HG03460 (cell line): ENCODE measurements at regions not wholly inside any gene's neighbourhood (a gene's known extent, or its start where the extent isn't known, plus 50 kb on each side); places are given as distances from the start of the nearest gene placed in this dataset.
A peak's percentile ranks its signal among the peaks of the same experiment; 100 is the strongest.

Experiments used
- ATAC-seq: cut with Tn5 transposase; IDR thresholded peaks from one replicate; pipeline ENCODE4 v1.9.1; 2021; ENCODE audit not compliant: unreplicated experiment

DNA sequence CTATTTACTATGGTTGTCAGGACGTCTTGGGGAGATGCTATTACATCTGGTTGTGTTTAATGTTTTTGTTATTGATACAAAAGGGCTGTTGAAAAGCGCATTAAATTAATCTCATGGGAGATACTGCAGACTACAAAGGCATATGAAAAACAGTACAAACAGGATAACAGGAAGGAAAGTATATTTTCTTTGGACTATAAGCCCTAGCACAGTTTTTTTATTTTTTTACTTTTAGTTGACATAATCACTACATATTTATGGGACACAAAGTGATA is 341.3 kb downstream of the ARL4A start:
- no peak for ATAC-seq

DNA sequence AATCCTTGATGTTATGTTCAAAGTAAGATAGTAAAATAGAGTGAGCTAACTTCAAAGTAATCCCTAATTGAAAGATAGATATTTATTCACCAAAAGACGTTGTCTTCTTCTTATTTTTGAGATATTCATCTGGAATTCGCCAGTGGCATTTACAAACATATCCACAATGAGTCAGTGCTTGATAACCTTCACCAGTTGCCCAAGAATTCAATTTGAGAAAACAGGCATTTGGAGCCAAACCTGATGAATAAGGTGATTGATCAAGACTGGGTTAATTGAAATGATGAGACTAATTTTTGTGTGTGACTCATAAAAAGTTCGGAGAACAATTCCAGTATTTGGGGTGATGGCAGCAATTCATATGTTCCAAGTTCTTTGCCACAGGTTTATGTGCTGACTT is 344.0 kb downstream of the ARL4A start:
- ATAC-seq: no peak

DNA sequence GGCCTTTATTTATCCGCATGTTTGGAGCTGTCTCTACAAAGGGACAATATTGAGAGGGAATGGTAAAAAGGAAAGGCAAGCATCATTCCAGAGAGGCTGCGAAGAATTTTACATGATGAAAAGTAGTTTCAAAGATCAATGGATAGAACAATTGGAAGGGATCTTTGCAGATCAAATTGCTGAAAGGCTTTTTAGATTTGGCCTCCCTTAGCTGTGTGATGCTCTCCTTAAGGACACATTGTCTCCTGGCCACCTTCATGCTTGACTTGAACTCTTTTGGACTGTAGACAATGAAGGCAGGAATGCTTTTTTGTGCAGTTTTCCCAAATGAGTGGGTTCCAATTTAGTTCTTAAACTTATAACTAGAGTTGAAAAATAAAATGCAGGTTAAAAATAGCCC is 344.7 kb downstream of the ARL4A start:
- no peak for ATAC-seq

- no peak for ATAC-seq
These were observed 345.1 kb downstream of the ARL4A start for GRCh38 chr7:13032576-13032975.

GRCh38 chr7:13034693-13035092 is 347.3 kb downstream of the ARL4A start:
- ATAC-seq: no peak

- no peak for ATAC-seq
These were observed 347.8 kb downstream of the ARL4A start for GRCh38 chr7:13035233-13035632.

GRCh38 chr7:13036256-13036780 is 348.9 kb downstream of the ARL4A start:
- no peak for ATAC-seq

GRCh38 chr7:13037216-13037615 is 349.8 kb downstream of the ARL4A start:
- ATAC-seq: no peak

GRCh38 chr7:13041368-13041988 is 354.0 kb downstream of the ARL4A start:
- no peak for ATAC-seq

GRCh38 chr7:13042605-13043236 is 355.3 kb downstream of the ARL4A start:
- ATAC-seq: no peak

DNA sequence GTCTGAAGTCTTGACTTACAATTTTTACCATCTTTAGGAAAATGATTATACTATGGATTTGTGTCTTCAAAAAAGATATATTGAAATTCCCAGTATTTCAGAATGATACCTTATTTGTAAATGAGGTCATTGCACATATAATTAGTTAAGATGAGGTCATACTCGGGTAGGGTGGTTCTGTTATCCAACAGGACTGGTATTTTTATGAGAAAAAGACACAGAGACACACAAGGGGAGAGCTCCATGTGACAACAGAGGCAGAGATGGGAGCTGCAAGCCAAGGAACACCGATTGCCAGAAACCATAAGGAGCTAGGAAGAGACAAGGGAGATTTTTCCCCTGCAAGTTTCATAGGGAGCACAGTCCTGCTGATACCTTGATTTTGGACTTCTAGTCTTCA is 356.9 kb downstream of the ARL4A start:
- ATAC-seq: no peak

- ATAC-seq: no peak
These were observed 359.6 kb downstream of the ARL4A start for GRCh38 chr7:13047061-13047460.

DNA sequence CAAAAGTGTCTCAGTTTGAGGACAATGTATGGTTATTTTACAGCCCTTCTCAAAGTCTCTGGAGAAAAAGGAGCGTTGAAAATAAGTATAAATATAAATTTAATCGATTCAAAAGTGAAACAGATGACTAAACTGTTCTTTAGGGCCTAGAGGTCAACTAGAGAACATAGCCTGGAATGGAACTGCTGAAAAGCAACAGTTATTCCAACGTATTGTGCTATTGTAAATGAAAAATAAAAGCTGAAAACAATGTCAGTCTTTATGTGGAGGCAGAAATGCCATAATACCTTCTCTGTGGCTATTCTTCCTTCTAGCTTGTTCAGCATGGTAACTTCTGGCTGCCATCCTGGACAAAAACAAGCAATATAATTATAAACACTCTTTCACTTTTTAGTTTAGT is 362.5 kb downstream of the ARL4A start:
- no peak for ATAC-seq

GRCh38 chr7:13050703-13051102 is 363.3 kb downstream of the ARL4A start:
- ATAC-seq: no peak

- no peak for ATAC-seq
These were observed 368.4 kb downstream of the ARL4A start for GRCh38 chr7:13055732-13056368.

GRCh38 chr7:13057462-13058200 is 370.2 kb downstream of the ARL4A start:
- peak; percentile 93 for ATAC-seq

- no peak for ATAC-seq
These were observed 372.7 kb downstream of the ARL4A start for GRCh38 chr7:13060173-13060572.

DNA sequence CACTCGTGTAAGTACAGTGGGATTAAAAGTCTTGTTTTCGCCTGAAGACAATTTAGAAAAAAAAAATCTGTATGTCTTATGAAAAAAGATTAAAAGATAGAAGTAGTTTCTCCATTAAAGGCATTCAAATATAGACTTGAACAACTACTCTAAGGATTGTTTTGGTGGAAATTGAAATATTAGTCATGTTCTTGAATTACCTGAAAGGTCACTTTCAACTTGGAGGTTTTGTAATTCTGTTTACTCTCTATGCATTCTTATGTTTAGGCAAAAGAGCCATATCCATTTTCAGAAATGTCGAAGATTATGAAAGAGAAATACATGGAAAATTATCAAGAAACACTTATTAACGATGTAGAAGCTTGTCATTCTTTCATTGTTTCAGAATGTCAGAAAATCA is 373.7 kb downstream of the ARL4A start:
- no peak for ATAC-seq

DNA sequence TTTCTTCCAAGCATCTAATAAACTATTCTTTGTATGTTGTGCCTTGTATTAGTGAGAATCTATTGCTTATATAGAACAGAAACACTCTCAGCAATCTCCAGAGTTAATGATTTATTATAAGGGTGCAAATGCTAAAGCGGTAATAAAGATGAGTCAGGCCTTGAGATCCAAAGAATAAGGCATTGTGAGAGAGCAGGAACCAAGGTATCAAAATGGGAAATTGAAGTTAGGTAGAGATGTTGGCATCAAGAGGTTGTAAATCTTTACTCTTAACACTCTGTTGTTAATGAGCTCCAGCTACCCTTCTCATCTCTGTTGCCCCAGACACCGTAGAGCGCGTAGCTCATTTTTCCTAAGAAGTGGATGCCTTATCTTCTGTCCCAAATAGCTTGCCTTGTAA is 375.2 kb downstream of the ARL4A start:
- ATAC-seq: no peak

DNA sequence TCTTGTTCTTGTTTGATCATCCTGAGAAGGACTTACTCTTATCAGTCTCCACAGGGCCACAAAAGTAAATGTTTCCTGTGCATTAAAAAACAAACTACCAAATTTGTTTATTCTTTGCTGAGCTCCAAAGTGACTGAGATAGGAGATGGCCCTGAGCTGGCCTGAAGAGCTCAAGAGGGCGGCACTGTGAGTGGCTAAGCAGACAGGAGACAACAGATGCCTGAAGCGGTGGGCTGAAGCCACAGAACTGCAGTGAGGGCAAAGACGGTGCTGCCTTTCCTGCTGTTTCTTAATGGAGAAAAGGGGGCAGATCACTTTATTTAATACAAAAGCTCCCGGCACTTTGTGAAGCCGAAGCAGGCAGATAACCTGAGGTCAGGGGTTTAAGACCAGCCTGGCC is 379.6 kb downstream of the ARL4A start:
- ATAC-seq: no peak

- ATAC-seq: no peak
These were observed 380.6 kb downstream of the ARL4A start for GRCh38 chr7:13068032-13068431.

DNA sequence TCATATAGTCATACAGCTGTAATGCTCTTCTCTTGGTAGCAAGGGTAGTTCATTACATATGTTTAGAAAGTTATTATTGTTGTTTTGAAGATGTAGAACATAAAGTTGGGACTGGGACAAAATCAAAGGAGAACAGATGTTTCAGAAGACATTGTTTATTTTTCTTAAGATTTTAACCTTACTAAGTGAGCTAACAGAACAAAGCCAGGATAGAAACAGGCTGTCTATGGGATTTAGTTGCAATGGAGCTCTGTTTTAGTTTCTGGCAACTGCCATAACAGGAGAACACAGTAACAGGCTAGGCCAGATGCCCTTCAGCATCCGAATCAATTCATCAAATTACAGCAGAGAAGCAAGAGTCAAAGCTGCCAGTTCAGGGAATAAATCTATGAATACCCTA is 382.4 kb downstream of the ARL4A start:
- no peak for ATAC-seq
